Uterus (tissue), 3 donors: ENCODE measurements at regions not wholly inside any gene's neighbourhood (a gene's known extent, or its start where the extent isn't known, plus 50 kb on each side); places are given as distances from the start of the nearest gene placed in this dataset.

Source experiments
- DNase-seq, 2 donors: peaks; one replicate each; pipeline ENCODE4 v3.0.0-alpha.2; 2019 to 2020
- H3K27ac ChIP-seq, 2 donors: fragments of 200-600 bp; sonication (generic); 1 replicate in 1 of 2; 2 replicates in 1 of 2; pipeline ENCODE4 v1.5.1; 2016 to 2018
- H3K27me3 ChIP-seq, 2 donors: fragments of 200-600 bp; sonication (generic); one replicate each; pipeline ENCODE4 v1.5.1; 2018 to 2019; ENCODE audit warnings: control low read depth in 1 of 2
- H3K36me3 ChIP-seq, 2 donors: fragments of 200-600 bp; sonication (generic); one replicate each; pipeline ENCODE4 v1.5.1; 2019; ENCODE audit warnings: control low read depth in 1 of 2
- H3K4me1 ChIP-seq, 2 donors: fragments of 200-600 bp; sonication (generic); one replicate each; pipeline ENCODE4 v1.5.1; 2018 to 2019; ENCODE audit warnings: control low read depth in 1 of 2
- H3K4me3 ChIP-seq, 2 donors: fragments of 200-600 bp; sonication (generic); 1 replicate in 1 of 2; 2 replicates in 1 of 2; pipeline ENCODE4 v1.5.1; 2018 to 2019; ENCODE audit warnings: mild to moderate bottlenecking in 1 of 2
- H3K9me3 ChIP-seq, 2 donors: fragments of 200-600 bp; sonication (generic); one replicate each; pipeline ENCODE4 v1.5.1; 2019; ENCODE audit warnings: control low read depth in 1 of 2
- CTCF ChIP-seq, 4 experiments: fragments of 200-600 bp in 2 of 4; fragments of 450-650 bp in 2 of 4; sonication (generic) in 2 of 4; IDR thresholded peaks; one replicate each; pipeline ENCODE4 v1.5.1; 2016 to 2019; ENCODE audit warnings: antibody characterized with exemption in 4 of 4, mild to moderate bottlenecking in 2 of 4, moderate library complexity in 1 of 4
- POLR2A ChIP-seq, 2 donors: fragments of 450-650 bp; IDR thresholded peaks; one replicate each; pipeline ENCODE4 v1.6.1; 2016; ENCODE audit warnings: antibody characterized with exemption in 2 of 2, mild to moderate bottlenecking in 1 of 2, moderate library complexity in 1 of 2
- intact Hi-C: fragments of 100-400 bp; cut with DNase I; formaldehyde crosslinking; loops from one replicate; pipeline ENCODE4 v1.15.1; 2023; ENCODE audit warnings: low total_unique reads
- donor health status: DM: yes; HTN: yes; CAD: no.

GRCh38 chr11:21949763-21950413 lies 243.0 kb upstream of the ANO5 start:
- intact Hi-C loops = no loop called here

GRCh38 chr11:21963013-21963412 lies 229.9 kb upstream of the ANO5 start:
- DNase-seq = no peak
- H3K4me1 ChIP-seq = no peaks in the 10 kb centered on the region
- no peak overlapping the region for H3K4me3 ChIP-seq

More at GRCh38 chr11:21949763-21950413, 243.0 kb upstream of the ANO5 start:
- DNase-seq = no peak
- TF ChIP-seq CTCF (IDR thresholded peaks at IDR 0.05) (no peak), POLR2A (IDR thresholded peaks at IDR 0.05) (no peak)
- H3K36me3 ChIP-seq = no peaks in the 10 kb centered on the region
- H3K9me3 ChIP-seq = no peaks in the 10 kb centered on the region
- H3K27me3 ChIP-seq = no peaks in the 10 kb centered on the region
- no peak overlapping the region for H3K27ac ChIP-seq
- no peak overlapping the region for H3K4me3 ChIP-seq
- no peaks in the 10 kb centered on the region for H3K4me1 ChIP-seq

DNA sequence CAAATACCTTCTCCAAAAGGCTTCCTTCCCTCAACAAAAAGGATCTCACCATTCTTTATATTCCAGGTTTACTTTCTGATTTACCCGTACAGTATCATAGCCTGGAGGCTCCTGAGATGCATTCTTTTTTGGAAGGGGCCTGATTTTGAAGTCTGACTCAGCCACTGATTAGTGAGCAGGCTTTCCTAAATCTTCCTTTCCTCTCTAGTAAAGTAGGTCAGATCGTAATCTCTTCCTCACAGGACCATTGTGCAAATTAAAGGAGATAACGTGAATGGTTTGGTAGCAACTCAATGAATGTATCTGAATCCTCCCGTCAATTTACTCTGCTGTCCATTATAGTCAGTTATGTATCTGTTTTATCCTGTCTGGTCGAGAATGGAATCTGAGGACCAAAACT lies 227.7 kb upstream of the ANO5 start:
- Histone ChIP-seq H3K4me3 (no peak overlapping the region), H3K9me3 (no peaks in the 10 kb centered on the region), H3K27me3 (no peaks in the 10 kb centered on the region), H3K27ac (no peak overlapping the region), H3K36me3 (no peaks in the 10 kb centered on the region), H3K4me1 (no peaks in the 10 kb centered on the region)
- no peak for DNase-seq
- TF ChIP-seq CTCF (IDR thresholded peaks at IDR 0.05) = no peak
- TF ChIP-seq POLR2A (IDR thresholded peaks at IDR 0.05) = no peak
- intact Hi-C loops = no loop called here

More at GRCh38 chr11:21963013-21963412, 229.9 kb upstream of the ANO5 start:
- TF ChIP-seq CTCF (IDR thresholded peaks at IDR 0.05) (no peak), POLR2A (IDR thresholded peaks at IDR 0.05) (no peak)
- Histone ChIP-seq H3K9me3 (no peaks in the 10 kb centered on the region), H3K27ac (no peak overlapping the region), H3K36me3 (no peaks in the 10 kb centered on the region), H3K27me3 (no peaks in the 10 kb centered on the region)
- intact Hi-C loops = no loop called here

GRCh38 chr11:21968702-21969101 lies 224.2 kb upstream of the ANO5 start:
- no peak overlapping the region for H3K4me3 ChIP-seq
- TF ChIP-seq CTCF (IDR thresholded peaks at IDR 0.05) (no peak), POLR2A (IDR thresholded peaks at IDR 0.05) (no peak)
- no peaks in the 10 kb centered on the region for H3K27me3 ChIP-seq
- H3K9me3 ChIP-seq = no peaks in the 10 kb centered on the region
- no peaks in the 10 kb centered on the region for H3K4me1 ChIP-seq
- no peaks in the 10 kb centered on the region for H3K36me3 ChIP-seq
- DNase-seq = no peak
- intact Hi-C loops = no loop called here
- H3K27ac ChIP-seq = no peak overlapping the region

DNA sequence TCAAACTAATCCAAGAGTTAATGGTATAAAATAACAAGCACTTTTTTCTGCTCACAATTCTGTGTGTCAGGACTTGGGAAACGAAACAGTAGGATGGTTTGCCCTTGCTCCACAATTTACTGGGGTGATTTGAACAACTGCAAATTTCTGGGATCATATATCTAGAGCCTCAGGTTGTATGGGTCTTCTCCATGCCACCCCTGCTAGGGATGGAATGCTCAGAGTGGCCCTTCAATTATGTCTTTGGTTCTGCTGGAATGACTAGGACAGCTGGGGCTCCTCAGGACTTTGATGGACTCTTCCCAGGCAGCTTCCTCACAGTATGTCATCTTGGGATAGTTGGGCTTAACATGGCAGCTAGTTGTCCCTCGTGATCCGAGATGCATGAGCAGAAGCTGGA lies 223.0 kb upstream of the ANO5 start:
- TF ChIP-seq POLR2A (IDR thresholded peaks at IDR 0.05) = no peak
- no peak for TF ChIP-seq CTCF (IDR thresholded peaks at IDR 0.05)
- Histone ChIP-seq H3K9me3 (no peaks in the 10 kb centered on the region), H3K4me3 (no peak overlapping the region), H3K27me3 (no peaks in the 10 kb centered on the region), H3K27ac (no peak overlapping the region), H3K36me3 (no peaks in the 10 kb centered on the region), H3K4me1 (no peaks in the 10 kb centered on the region)
- DNase-seq = no peak
- intact Hi-C loops = no loop called here
